K562 (cell line): ENCODE measurements at regions not wholly inside any gene's neighbourhood (a gene's known extent, or its start where the extent isn't known, plus 50 kb on each side); places are given as distances from the start of the nearest gene placed in this dataset.

Experiments
- ATAC-seq: fragments of 200-7000 bp; cut with Tn5 transposase; 3 replicates; pipeline ENCODE4 v1.9.1; 2020; ENCODE audit warnings: moderate library complexity
- BruUV-seq: library from RNA; stranded (reverse); fragments of 400-500 nt; replicated peaks from 2 replicates; lab custom pipeline; 2021; lab: Mats Ljungman, UMichigan
- CTCF ChIA-PET: fragments of 300-600 bp; formaldehyde crosslinking; extraction: SDS; loops from one replicate; lab custom pipeline; 2021; ENCODE audit warnings: low intra/inter-chr PET ratio; lab: Yijun Ruan, JAX
- POLR2A ChIA-PET: fragments of 300-600, 350-650 bp; sonication (Branson Sonifier 250); formaldehyde crosslinking; extraction: SDS; loops from one replicate; lab custom pipeline; 2021; ENCODE audit warnings: antibody characterized with exemption, inconsistent platforms; lab: Yijun Ruan, JAX
- DNase-seq, 4 experiments: peaks; one replicate each; pipeline versions ENCODE4 v3.0.0 to v3.0.0-alpha.2; 2011 to 2018; ENCODE audit warnings: low spot score in 3 of 4, mixed read lengths in 3 of 4; ENCODE audit errors: extremely low read depth in 1 of 4
- FAIRE-seq: peaks from 2 replicates; lab custom pipeline; 2011; peaks lifted over from hg19 to GRCh38; lab: Jason Lieb, UNC
- H2AFZ ChIP-seq: 2 replicates; pipeline ENCODE4 v1.6.0; 2011; ENCODE audit warnings: low read depth, low read length, control low read depth, inconsistent platforms
- H3K27ac ChIP-seq: fragments of 200-600 bp; 3 replicates; pipeline ENCODE4 v1.8.0; 2011; ENCODE audit warnings: low read depth, mild to moderate bottlenecking, control low read depth, inconsistent platforms, low read length, moderate library complexity, mixed read lengths; ENCODE audit errors: extremely low read depth
- H3K27me3 ChIP-seq, 2 experiments: fragments of 300-600 bp in 1 of 2; 2 replicates in 1 of 2; 3 replicates in 1 of 2; pipeline versions ENCODE4 v1.6.0 to v1.8.0; 2011; ENCODE audit warnings: inconsistent platforms in 2 of 2, low read length in 2 of 2, mild to moderate bottlenecking in 1 of 2, mixed read lengths in 1 of 2, moderate library complexity in 1 of 2; ENCODE audit not compliant: control insufficient read depth in 2 of 2, insufficient read depth in 2 of 2
- H3K36me3 ChIP-seq: fragments of 300-600 bp; 3 replicates; pipeline ENCODE4 v1.8.0; 2011; ENCODE audit warnings: mild to moderate bottlenecking, low read length, inconsistent platforms; ENCODE audit not compliant: control insufficient read depth, insufficient read depth
- H3K4me1 ChIP-seq, 2 experiments: fragments of 200-600 bp in 1 of 2; replicated peaks in 1 of 2; 2 replicates in 1 of 2; 3 replicates in 1 of 2; pipeline versions ENCODE4 v1.5.1 to v1.8.0; 2011; ENCODE audit warnings: inconsistent platforms in 2 of 2, low read length in 2 of 2, mild to moderate bottlenecking in 1 of 2, mixed read lengths in 1 of 2, moderate library complexity in 1 of 2; ENCODE audit not compliant: control insufficient read depth in 2 of 2, insufficient read depth in 2 of 2
- H3K4me2 ChIP-seq: 2 replicates; pipeline ENCODE4 v1.6.1; 2011; ENCODE audit warnings: low read length, control low read depth, inconsistent platforms, mixed read lengths; ENCODE audit not compliant: insufficient read depth
- H3K4me3 ChIP-seq: fragments of 200-600 bp; sonication (generic), shearing (Covaris generic); 2 replicates; pipeline ENCODE4 v1.5.1; 2016; ENCODE audit warnings: control low read depth, inconsistent platforms
- H3K79me2 ChIP-seq: fragments of 200-600 bp; 3 replicates; pipeline ENCODE4 v1.8.0; 2011; ENCODE audit warnings: low read length, inconsistent platforms; ENCODE audit not compliant: control insufficient read depth, insufficient read depth
- H3K9ac ChIP-seq, 2 experiments: 2 replicates each; pipeline versions ENCODE4 v1.6.0 to v1.6.1; 2011; ENCODE audit warnings: low read depth in 2 of 2, low read length in 2 of 2, control low read depth in 1 of 2, inconsistent platforms in 1 of 2, mild to moderate bottlenecking in 1 of 2, mixed read lengths in 1 of 2; ENCODE audit not compliant: insufficient read depth in 1 of 2
- H3K9me1 ChIP-seq: one replicate; pipeline ENCODE4 v1.6.0; 2011; ENCODE audit warnings: inconsistent platforms, mild to moderate bottlenecking, low read length, moderate library complexity; ENCODE audit not compliant: control insufficient read depth, insufficient read depth
- H3K9me3 ChIP-seq: replicated peaks from 2 replicates; pipeline ENCODE4 v1.5.1; 2011; ENCODE audit warnings: low read depth, low read length, inconsistent platforms; ENCODE audit not compliant: control insufficient read depth, insufficient read depth
- H4K20me1 ChIP-seq: replicated peaks from 2 replicates; pipeline ENCODE4 v1.6.1; 2011; ENCODE audit warnings: low read length, inconsistent platforms, mixed read lengths; ENCODE audit not compliant: control insufficient read depth, insufficient read depth
- CBFA2T3 ChIP-seq: fragments of 450-650 bp; IDR thresholded peaks from 2 replicates; pipeline ENCODE4 v1.6.1; 2017
- ETV5 ChIP-seq: sonication (generic); formaldehyde crosslinking; IDR thresholded peaks from 2 replicates; pipeline ENCODE4 v1.4.0; 2020; ENCODE audit warnings: low read depth, mild to moderate bottlenecking, missing genetic modification reagents
- POU5F1 ChIP-seq: fragments of 150-350 bp; IDR thresholded peaks from 2 replicates; pipeline ENCODE4 v1.6.1; 2014; ENCODE audit warnings: borderline replicate concordance, low read length, low read depth, mild to moderate bottlenecking; ENCODE audit not compliant: partially characterized antibody
- WGBS: fragments of 100-300 bp; shearing (Covaris generic); methylation state at CpG from one replicate; pipeline ENCODE4 v1.1.6; 2016; ENCODE audit warnings: low coverage, mixed read lengths; ENCODE audit not compliant: insufficient coverage; ENCODE audit errors: missing lambda C conversion rate; 5-methylcytosine and 5-hydroxymethylcytosine counted together
- in situ Hi-C: fragments of 300-500 bp; cut with MboI; formaldehyde crosslinking; loops from 4 replicates; pipeline ENCODE4 v1.15.0; 2018; ENCODE audit warnings: inconsistent platforms, mixed read lengths
- intact Hi-C: fragments of 100-400 bp; cut with micrococcal nuclease; formaldehyde crosslinking; loops from 2 replicates; pipeline ENCODE4 v1.14.2; 2022
- TF ChIP-seq, protein P1 (sequence below): fragments of 450-650 bp; formaldehyde crosslinking; IDR thresholded peaks from 2 replicates; pipeline ENCODE4 v1.4.0; 2022; ENCODE audit warnings: missing genetic modification characterization

DNA sequence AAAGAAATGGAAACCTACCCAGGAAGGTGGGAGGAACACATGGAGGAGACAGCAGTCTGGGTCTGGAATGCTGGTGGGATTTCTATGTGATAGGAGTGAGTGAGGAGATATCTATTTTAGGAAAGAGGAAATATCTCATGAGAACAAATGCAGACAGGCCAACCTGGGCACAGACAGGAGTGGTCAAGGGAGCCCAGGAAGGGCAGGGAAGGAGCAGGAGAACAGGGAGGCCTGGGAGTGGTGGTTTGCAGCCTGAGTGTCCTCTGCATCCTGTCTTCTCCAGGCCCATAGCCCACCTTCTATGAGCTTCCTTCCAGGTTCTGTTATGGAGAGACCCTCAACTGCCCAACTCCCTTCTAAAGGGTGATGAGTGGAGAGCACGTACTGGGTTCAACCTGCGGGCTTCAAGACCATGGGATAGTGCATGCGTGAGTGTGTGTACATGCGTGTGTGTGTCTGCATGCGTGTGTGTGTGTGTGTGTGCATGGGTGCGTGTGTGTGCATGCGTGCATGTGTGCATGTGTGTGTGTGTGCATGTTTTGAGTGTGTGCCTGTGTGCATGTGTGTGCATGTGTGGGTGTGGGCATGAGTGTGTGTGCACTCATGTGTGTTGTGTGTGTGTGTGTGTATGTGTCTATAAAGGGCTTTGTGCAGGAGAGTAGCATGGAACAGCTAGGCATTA is 200.1 kb downstream of the CXCL12 start:
- Histone ChIP-seq H3K4me2 (no peak overlapping the region), H3K9ac (no peak overlapping the region), H3K4me3 (no peak overlapping the region), H3K36me3 (no peaks in the 10 kb centered on the region), H3K27ac (no peak overlapping the region), H3K79me2 (no peaks in the 10 kb centered on the region), H4K20me1 (no peaks in the 10 kb centered on the region), H3K9me3 (no peaks in the 10 kb centered on the region), H3K27me3 (peaks cover 4 to 7% of the 10 kb centered on the region in 2 experiments; a peak in 3 of 5 replicates), H2AFZ (no peak overlapping the region), H3K4me1 (no peaks in the 10 kb centered on the region), H3K9me1 (no peaks in the 10 kb centered on the region)
- no peak for FAIRE-seq
- ChIA-PET POLR2A (no interaction called here), CTCF (no interaction called here)
- no peak for DNase-seq
- no peak for ATAC-seq
- BruUV-seq, result no TSS peak
- 0% methylated on average over 7 of the region's 7 CpGs for WGBS
- in situ Hi-C loops, result no loop called here
- intact Hi-C loops, result no loop called here
- TF ChIP-seq, protein P1, sequence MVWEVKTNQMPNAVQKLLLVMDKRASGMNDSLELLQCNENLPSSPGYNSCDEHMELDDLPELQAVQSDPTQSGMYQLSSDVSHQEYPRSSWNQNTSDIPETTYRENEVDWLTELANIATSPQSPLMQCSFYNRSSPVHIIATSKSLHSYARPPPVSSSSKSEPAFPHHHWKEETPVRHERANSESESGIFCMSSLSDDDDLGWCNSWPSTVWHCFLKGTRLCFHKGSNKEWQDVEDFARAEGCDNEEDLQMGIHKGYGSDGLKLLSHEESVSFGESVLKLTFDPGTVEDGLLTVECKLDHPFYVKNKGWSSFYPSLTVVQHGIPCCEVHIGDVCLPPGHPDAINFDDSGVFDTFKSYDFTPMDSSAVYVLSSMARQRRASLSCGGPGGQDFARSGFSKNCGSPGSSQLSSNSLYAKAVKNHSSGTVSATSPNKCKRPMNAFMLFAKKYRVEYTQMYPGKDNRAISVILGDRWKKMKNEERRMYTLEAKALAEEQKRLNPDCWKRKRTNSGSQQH (CRISPR knock-in tag), result no peak
- TF ChIP-seq POU5F1 (no peak), ETV5 (CRISPR knock-in tag) (no peak), CBFA2T3 (no peak)
